KMS-11 (cell line): ENCODE measurements at regions not wholly inside any gene's neighbourhood (a gene's known extent, or its start where the extent isn't known, plus 50 kb on each side); places are given as distances from the start of the nearest gene placed in this dataset.

ENCODE experiments used
- H2AFZ ChIP-seq: fragments of 200-600 bp; sonication (generic); 2 replicates; pipeline ENCODE4 v1.6.1; 2016; ENCODE audit warnings: antibody characterized with exemption, mixed run types, low read depth
- H3K27ac ChIP-seq: fragments of 200-600 bp; sonication (generic); 2 replicates; pipeline ENCODE4 v1.6.1; 2016; ENCODE audit warnings: mild to moderate bottlenecking, mixed run types
- H3K27me3 ChIP-seq: fragments of 200-600 bp; sonication (generic); 2 replicates; pipeline ENCODE4 v1.6.1; 2017; ENCODE audit warnings: mild to moderate bottlenecking, low read depth, mixed run types, moderate library complexity; ENCODE audit not compliant: insufficient read depth
- H3K36me3 ChIP-seq: fragments of 200-600 bp; sonication (generic); 2 replicates; pipeline ENCODE4 v1.6.1; 2017; ENCODE audit warnings: mild to moderate bottlenecking, mixed run types; ENCODE audit not compliant: insufficient read depth
- H3K4me1 ChIP-seq: fragments of 200-600 bp; sonication (generic); 2 replicates; pipeline ENCODE4 v1.6.1; 2016; ENCODE audit warnings: mild to moderate bottlenecking, low read depth, mixed run types; ENCODE audit not compliant: poor library complexity, severe bottlenecking
- H3K4me2 ChIP-seq: fragments of 200-600 bp; sonication (generic); 2 replicates; pipeline ENCODE4 v1.7.0; 2016; ENCODE audit warnings: mild to moderate bottlenecking, mixed run types
- H3K4me3 ChIP-seq: fragments of 200-600 bp; sonication (generic); IDR thresholded peaks from 2 replicates; pipeline ENCODE4 v1.6.1; 2017; ENCODE audit warnings: low read depth, low read length, mixed read lengths; ENCODE audit not compliant: insufficient read depth
- H3K79me2 ChIP-seq: fragments of 200-600 bp; sonication (generic); 2 replicates; pipeline ENCODE4 v1.6.1; 2016; ENCODE audit warnings: low read depth, mixed run types; ENCODE audit not compliant: insufficient read depth
- H3K9ac ChIP-seq: fragments of 200-600 bp; sonication (generic); 2 replicates; pipeline ENCODE4 v1.6.1; 2016; ENCODE audit warnings: mild to moderate bottlenecking, mixed run types
- H4K20me1 ChIP-seq: fragments of 200-600 bp; sonication (generic); 2 replicates; pipeline ENCODE4 v1.6.1; 2016; ENCODE audit warnings: mild to moderate bottlenecking, mixed run types; ENCODE audit not compliant: insufficient read depth
- TF ChIP-seq, protein P1 (sequence below): fragments of 200-600 bp; sonication (generic); conservative IDR thresholded peaks from 2 replicates; pipeline ENCODE4 v1.6.1; 2017; ENCODE audit warnings: low read depth, mild to moderate bottlenecking, antibody characterized with exemption, low read length, moderate library complexity, mixed read lengths

DNA sequence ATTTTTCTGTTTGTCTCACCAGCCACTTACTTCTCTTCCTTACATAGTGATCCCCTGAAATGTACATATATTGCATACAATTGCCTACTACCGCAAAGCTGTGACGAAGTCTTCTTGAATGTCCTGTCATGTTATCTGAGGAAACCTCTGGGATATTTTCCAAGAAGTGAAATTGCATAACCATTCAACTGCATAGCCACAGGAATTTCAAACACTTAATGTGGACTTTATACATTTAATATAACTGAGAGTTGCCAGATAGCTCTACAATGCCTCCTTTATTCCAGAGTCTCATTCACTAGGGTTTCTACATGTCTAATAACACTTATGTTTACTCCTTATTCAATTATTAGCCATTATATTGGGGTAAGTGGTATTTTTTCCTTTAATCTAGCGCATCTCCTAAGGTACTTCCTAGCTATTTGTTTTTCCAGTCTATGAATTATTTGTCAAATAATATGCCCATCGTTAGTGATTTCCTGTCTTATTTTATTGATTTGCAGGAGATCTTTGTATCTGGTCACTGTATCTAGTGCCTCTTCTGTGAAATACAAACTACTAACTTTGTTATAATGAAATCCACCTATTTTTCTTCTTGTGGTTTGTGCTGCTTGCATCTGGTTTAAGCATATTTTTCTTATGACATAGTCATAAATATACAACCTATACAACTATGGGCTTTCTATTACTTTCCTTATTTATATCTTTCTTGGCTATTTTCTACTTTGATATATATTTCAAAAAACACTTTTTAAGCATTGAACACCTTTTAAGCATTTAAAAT, 69.2 kb upstream of the GRID2 start:
- no peaks in the 10 kb centered on the region for H3K79me2 ChIP-seq
- no peaks in the 10 kb centered on the region for H3K36me3 ChIP-seq
- H4K20me1 ChIP-seq, result no peaks in the 10 kb centered on the region
- TF ChIP-seq, protein P1, sequence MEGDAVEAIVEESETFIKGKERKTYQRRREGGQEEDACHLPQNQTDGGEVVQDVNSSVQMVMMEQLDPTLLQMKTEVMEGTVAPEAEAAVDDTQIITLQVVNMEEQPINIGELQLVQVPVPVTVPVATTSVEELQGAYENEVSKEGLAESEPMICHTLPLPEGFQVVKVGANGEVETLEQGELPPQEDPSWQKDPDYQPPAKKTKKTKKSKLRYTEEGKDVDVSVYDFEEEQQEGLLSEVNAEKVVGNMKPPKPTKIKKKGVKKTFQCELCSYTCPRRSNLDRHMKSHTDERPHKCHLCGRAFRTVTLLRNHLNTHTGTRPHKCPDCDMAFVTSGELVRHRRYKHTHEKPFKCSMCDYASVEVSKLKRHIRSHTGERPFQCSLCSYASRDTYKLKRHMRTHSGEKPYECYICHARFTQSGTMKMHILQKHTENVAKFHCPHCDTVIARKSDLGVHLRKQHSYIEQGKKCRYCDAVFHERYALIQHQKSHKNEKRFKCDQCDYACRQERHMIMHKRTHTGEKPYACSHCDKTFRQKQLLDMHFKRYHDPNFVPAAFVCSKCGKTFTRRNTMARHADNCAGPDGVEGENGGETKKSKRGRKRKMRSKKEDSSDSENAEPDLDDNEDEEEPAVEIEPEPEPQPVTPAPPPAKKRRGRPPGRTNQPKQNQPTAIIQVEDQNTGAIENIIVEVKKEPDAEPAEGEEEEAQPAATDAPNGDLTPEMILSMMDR, result no peak
- H3K4me2 ChIP-seq, result no peak overlapping the region
- no peak overlapping the region for H3K9ac ChIP-seq
- no peak overlapping the region for H2AFZ ChIP-seq
- no peak overlapping the region for H3K27ac ChIP-seq
- H3K4me3 ChIP-seq, result no peak overlapping the region
- no peaks in the 10 kb centered on the region for H3K4me1 ChIP-seq
- no peaks in the 10 kb centered on the region for H3K27me3 ChIP-seq

DNA sequence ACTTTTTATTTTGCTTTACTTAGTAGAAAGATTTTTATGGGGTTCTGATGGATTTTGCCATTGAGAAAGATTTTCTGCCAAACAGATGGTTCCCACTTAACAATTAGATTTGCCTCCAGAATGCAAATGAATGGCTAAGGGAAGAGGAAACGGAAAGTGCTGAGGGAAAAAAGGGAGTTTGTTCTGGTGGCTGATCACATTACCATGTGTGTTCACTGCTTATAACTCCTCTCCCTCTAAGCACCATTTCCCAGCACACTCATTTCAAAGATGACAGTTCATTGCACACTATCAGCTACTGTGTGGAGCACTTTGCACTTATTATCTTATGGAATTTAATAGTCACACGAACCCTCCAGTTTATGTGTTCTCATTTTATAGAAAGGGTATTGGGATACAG, 68.0 kb upstream of the GRID2 start:
- Histone ChIP-seq H3K4me3 (no peak overlapping the region), H3K27ac (no peak overlapping the region)
- TF ChIP-seq, protein P1, result no peak

DNA sequence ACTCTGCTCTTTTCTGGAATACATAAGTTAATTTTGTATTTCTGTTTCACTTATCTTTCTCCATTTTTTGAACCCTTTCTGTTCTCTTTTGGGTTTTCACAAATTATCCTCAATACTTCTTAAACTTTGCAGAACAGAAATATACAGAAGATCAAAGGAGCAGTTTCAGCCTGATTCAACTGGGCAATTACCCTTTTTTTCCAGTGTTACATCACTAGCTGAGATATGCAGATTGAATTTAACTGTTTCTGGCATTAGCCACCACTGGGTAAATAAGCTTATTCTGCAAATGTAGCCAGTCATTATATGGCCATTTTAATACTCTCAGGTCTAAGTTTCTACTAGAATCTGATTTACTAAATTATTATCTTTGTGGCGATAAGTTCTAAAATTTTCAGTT, 66.9 kb upstream of the GRID2 start:
- Histone ChIP-seq H3K36me3 (no peaks in the 10 kb centered on the region), H3K79me2 (no peaks in the 10 kb centered on the region), H3K27me3 (no peaks in the 10 kb centered on the region), H3K4me1 (no peaks in the 10 kb centered on the region), H3K4me2 (no peak overlapping the region), H4K20me1 (no peaks in the 10 kb centered on the region), H3K4me3 (no peak overlapping the region), H3K9ac (no peak overlapping the region), H2AFZ (no peak overlapping the region), H3K27ac (no peak overlapping the region)
- TF ChIP-seq, protein P1, result no peak

More for the DNA sequence above, 68.0 kb upstream of the GRID2 start:
- no peaks in the 10 kb centered on the region for H3K27me3 ChIP-seq
- no peak overlapping the region for H3K9ac ChIP-seq
- no peaks in the 10 kb centered on the region for H3K4me1 ChIP-seq
- no peaks in the 10 kb centered on the region for H3K79me2 ChIP-seq
- H2AFZ ChIP-seq, result no peak overlapping the region
- no peak overlapping the region for H3K4me2 ChIP-seq
- no peaks in the 10 kb centered on the region for H4K20me1 ChIP-seq
- no peaks in the 10 kb centered on the region for H3K36me3 ChIP-seq

DNA sequence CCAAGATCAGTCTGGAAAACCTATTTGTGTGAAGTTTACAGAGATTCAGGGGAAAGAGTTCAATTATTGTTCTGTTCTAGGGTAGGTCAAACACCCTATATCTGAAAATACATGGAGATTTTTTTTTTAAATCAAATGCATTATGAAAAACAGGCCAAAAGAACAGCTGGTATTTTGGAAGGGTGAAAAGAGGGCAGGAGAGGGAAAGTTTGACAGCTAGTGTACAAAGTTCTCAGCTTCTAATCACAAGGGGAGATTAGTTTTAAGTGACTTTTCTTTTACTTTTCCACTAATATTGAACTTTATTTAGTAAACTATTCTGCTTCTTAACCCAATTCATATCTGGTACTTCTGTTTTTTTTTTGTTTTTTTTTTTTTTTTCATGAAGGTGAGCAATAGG, 66.2 kb upstream of the GRID2 start:
- Histone ChIP-seq H2AFZ (no peak overlapping the region), H4K20me1 (no peaks in the 10 kb centered on the region), H3K79me2 (no peaks in the 10 kb centered on the region), H3K4me1 (no peaks in the 10 kb centered on the region), H3K4me2 (no peak overlapping the region), H3K36me3 (no peaks in the 10 kb centered on the region), H3K4me3 (no peak overlapping the region), H3K27ac (no peak overlapping the region), H3K9ac (no peak overlapping the region), H3K27me3 (no peaks in the 10 kb centered on the region)
- TF ChIP-seq, protein P1, result no peak
